Activated T-helper 1 cell treated with anti-CD3 and anti-CD28 coated beads, Interleukin-12 subunit alpha, Interleukin-12 subunit beta, Interleukin-2, Interleukin-4 antibody, amounts not matched to agents 30 ng/mL and 10 ng/mL and 1 ng/mL, durations not matched to agents 14 hours and 24 hours and 36 hours (primary cell): ENCODE measurements at regions not wholly inside any gene's neighbourhood (a gene's known extent, or its start where the extent isn't known, plus 50 kb on each side); places are given as distances from the start of the nearest gene placed in this dataset.

Experiments used
- DNase-seq: peaks from one replicate; pipeline ENCODE4 v3.0.0; 2021; ENCODE audit warnings: low spot score
- H3K27ac Mint-ChIP-seq: one replicate; pipeline ENCODE4 v1.8.0; 2021; ENCODE audit warnings: mild to moderate bottlenecking, mixed read lengths
- H3K27me3 Mint-ChIP-seq: one replicate; pipeline ENCODE4 v1.8.0; 2022; ENCODE audit warnings: mild to moderate bottlenecking, moderate library complexity, mixed read lengths; ENCODE audit not compliant: insufficient read depth
- H3K36me3 Mint-ChIP-seq: one replicate; pipeline ENCODE4 v1.8.0; 2021; ENCODE audit warnings: low read depth, mixed read lengths
- H3K4me1 Mint-ChIP-seq: one replicate; pipeline ENCODE4 v1.8.0; 2021; ENCODE audit warnings: low read depth, mixed read lengths
- H3K4me3 Mint-ChIP-seq: one replicate; pipeline ENCODE4 v1.8.0; 2021; ENCODE audit warnings: mild to moderate bottlenecking, moderate library complexity, mixed read lengths
- H3K9me3 Mint-ChIP-seq: one replicate; pipeline ENCODE4 v1.8.0; 2021; ENCODE audit warnings: mixed read lengths
- intact Hi-C: fragments of 100-400 bp; cut with micrococcal nuclease; formaldehyde crosslinking; loops from one replicate; pipeline ENCODE4 v1.15.1; 2024

DNA sequence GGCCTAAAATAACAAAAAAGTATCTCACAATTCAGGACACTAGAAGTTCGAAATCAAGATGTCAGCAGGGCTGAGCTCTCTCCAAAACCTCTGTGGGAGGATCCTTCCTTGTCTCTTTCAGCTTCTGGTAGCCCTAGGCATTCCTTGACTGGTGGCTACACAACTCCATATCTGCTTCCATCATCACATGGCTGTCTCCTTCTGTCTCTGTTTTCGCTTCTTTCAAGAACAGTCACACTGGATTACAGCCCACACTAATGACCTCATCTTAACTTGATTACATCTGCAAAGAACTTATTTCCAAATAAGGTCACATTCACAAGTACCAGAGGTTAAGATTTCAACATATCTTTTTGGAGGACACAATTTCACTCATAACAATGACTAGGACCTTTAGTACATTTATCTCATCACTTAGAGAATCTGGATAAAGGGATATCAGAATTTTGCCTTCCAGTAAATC lies 275.2 kb downstream of the IRS1 start:
- Mint-ChIP-seq H3K27me3 (peaks cover 4% of the 10 kb centered on the region), H3K9me3 (peaks cover 9% of the 10 kb centered on the region), H3K36me3 (no peaks in the 10 kb centered on the region), H3K4me1 (no peaks in the 10 kb centered on the region), H3K27ac (no peak overlapping the region), H3K4me3 (no peak overlapping the region)
- intact Hi-C loops, result no loop called here
- no peak for DNase-seq

DNA sequence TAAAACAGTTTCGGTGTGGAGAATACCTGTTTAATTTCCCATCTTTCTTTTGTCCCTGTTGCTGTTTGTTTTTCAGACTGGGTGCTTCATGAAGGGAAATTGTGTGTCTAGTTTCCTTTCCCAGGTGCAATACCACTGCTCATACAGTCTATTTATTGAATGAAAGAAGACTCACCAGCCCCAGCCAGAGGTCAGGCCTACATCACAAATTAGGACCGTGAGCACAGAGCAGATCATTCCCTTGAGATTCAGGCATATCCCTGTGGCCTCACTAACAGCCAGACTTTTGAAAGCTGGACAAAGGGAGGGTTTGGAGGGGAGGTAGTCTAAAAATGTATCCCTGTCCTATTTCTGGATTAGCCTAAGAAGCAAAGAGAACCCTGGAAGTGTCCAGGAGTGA lies 278.9 kb downstream of the IRS1 start:
- Mint-ChIP-seq H3K27me3 (peaks cover 6% of the 10 kb centered on the region), H3K36me3 (no peaks in the 10 kb centered on the region), H3K27ac (no peak overlapping the region), H3K4me3 (no peak overlapping the region), H3K9me3 (peaks cover 9% of the 10 kb centered on the region), H3K4me1 (no peaks in the 10 kb centered on the region)
- no peak for DNase-seq
- intact Hi-C loops, result no loop called here

DNA sequence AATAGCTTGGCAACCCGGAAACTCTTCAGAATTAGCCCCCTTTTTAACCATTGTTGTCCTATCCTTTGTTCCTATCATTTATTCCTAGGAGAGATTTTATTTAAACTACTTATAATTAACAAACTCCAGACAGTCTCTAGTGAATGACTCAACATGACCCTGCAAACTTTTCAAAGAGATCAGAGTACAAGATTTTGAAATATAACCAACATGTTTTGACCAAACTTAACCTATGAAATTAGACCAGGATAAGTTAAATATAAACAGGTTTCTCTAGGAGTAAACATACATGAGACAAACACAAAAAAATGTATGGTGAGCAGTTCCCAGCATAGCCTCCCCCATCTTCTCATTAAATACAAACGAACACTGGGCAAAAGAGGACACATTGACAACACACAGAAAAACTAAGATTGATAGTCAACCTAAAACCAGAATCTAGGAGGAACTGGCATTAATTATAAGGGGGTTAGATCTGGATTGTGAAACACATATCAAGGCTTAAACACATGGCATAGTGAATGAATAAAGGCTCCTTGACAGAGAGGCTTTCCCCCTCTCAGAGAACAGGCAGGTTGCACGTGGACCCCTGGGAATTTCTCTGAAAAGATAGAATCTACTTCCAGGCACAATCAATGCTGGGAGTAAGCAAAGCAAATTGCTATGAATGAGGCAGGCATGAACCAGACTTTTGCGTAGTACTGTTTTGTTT lies 284.1 kb downstream of the IRS1 start:
- no peaks in the 10 kb centered on the region for H3K4me1 Mint-ChIP-seq
- peaks cover 9% of the 10 kb centered on the region for H3K27me3 Mint-ChIP-seq
- no peaks in the 10 kb centered on the region for H3K36me3 Mint-ChIP-seq
- intact Hi-C loops, result no loop called here
- H3K4me3 Mint-ChIP-seq, result no peak overlapping the region
- H3K27ac Mint-ChIP-seq, result no peak overlapping the region
- H3K9me3 Mint-ChIP-seq, result no peaks in the 10 kb centered on the region
- DNase-seq, result no peak

DNA sequence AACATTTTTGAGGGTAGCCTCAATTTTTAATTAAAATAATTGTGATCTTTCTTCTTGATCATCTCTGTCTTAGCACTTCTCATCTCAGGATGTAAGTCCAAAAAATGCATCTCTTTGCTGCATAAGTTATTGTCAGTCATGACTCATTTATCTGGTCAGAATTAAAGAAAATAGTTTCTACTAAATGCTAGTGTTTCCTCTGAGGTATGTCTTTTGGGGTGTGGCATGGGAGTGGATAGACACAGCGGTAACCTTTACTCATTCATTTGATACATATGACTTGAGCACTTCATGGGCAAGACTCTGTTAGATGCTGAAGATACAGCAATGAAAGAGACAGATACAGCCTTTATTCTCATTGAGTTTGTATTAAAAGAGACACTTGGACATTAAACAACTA lies 284.7 kb downstream of the IRS1 start:
- H3K4me1 Mint-ChIP-seq, result no peaks in the 10 kb centered on the region
- H3K4me3 Mint-ChIP-seq, result no peak overlapping the region
- intact Hi-C loops, result no loop called here
- no peaks in the 10 kb centered on the region for H3K36me3 Mint-ChIP-seq
- H3K27ac Mint-ChIP-seq, result no peak overlapping the region
- no peak for DNase-seq
- no peaks in the 10 kb centered on the region for H3K9me3 Mint-ChIP-seq
- H3K27me3 Mint-ChIP-seq, result peaks cover 9% of the 10 kb centered on the region

DNA sequence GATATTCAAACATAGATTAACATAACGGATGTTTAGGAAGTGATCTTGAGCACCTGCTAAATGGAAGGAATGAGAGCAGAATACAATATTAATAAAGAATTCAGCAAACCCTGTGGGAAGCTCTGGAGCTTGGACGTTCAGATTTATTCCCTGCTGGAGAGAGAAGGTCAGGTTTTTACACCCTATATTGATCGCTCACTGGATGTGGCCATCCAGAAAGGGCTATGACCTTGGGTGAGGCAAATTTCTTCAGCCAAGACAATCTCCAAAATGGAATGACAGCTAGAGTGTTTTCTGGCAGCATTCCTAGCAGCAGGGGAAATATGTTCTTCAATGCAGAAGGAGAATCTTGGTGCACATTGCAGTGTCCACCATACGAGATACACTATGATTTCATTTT lies 288.3 kb downstream of the IRS1 start:
- intact Hi-C loops, result no loop called here
- Mint-ChIP-seq H3K9me3 (no peaks in the 10 kb centered on the region), H3K27me3 (peaks cover 11% of the 10 kb centered on the region), H3K36me3 (no peaks in the 10 kb centered on the region), H3K27ac (no peak overlapping the region), H3K4me3 (no peak overlapping the region), H3K4me1 (no peaks in the 10 kb centered on the region)
- no peak for DNase-seq

DNA sequence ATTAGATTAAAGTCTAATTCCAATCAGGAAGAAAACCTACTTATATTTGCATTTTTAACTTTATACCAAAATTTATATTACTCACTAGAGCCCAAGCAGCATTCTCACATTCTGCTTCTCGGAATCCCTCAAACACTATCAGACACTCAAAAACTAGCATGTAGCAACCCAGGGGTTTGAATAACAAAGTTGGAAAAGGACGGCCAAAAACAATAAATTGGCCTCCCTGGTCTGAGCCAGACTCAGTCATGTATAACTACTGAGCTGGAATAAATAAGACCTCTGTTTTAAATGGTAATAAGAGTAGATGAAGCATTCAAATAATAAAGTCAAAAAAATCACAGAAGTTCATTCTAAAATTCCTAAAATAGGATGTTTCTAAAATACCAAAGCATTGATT lies 290.9 kb downstream of the IRS1 start:
- Mint-ChIP-seq H3K27ac (no peak overlapping the region), H3K27me3 (peaks cover 8% of the 10 kb centered on the region), H3K36me3 (no peaks in the 10 kb centered on the region), H3K4me3 (no peak overlapping the region), H3K4me1 (no peaks in the 10 kb centered on the region), H3K9me3 (no peaks in the 10 kb centered on the region)
- intact Hi-C loops, result no loop called here
- DNase-seq, result no peak

DNA sequence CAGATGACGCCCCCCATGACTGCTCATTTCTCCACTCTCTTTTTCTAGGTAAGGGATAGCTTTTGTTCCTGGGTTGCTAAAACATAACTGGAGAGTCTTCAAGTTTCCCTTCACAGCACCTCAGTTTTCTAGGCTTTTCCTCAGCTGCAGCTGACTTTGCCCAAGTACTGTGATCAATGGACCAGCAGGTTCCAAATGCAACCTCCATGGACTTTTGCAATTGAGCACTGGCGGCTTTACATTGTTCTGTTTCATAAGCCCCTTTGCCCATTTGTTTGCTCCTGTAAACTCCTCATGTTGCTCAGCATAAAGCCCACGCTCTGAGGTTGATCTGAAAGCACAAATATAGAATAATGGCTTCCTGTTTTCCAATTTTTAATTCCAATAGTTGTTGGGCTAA lies 291.6 kb downstream of the IRS1 start:
- DNase-seq, result no peak
- H3K4me1 Mint-ChIP-seq, result no peaks in the 10 kb centered on the region
- no peak overlapping the region for H3K27ac Mint-ChIP-seq
- H3K36me3 Mint-ChIP-seq, result no peaks in the 10 kb centered on the region
- peaks cover 9% of the 10 kb centered on the region for H3K27me3 Mint-ChIP-seq
- H3K4me3 Mint-ChIP-seq, result no peak overlapping the region
- intact Hi-C loops, result no loop called here
- no peaks in the 10 kb centered on the region for H3K9me3 Mint-ChIP-seq

DNA sequence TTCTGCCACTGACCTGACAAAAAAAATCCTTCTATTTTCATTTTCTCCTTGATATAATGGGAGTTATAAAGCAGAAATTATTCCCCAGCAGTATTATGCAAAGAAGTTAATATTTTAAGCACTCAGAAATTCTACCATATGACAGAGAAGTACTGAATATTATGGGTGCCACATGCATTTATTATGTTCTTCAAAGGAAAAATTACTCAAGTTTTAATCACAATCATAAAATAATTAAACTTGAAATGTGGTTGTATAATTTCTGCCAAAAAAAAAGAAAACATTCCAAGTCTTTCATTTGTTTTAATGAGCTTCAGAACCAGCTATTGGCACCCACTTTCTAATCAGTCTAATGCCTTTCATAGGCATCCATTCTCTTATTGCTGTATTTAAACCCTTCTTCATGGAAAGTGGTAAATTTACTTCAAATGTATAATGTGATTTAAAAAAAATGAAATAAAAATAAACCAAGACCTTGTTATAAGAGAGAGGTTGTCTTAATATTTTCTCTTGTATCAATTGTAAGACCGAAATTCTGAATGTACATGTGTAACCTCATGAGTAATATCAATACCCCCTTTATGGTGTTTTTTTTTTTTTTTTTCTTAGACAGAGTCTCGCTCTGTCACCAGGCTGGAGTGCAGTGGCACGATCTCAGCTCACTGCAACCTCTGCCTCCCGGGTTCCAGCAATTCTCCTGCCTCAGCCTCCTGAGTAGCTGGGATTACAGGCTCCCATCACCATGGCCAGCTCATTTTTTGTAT lies 302.3 kb downstream of the IRS1 start:
- no peaks in the 10 kb centered on the region for H3K36me3 Mint-ChIP-seq
- H3K4me3 Mint-ChIP-seq, result no peak overlapping the region
- H3K9me3 Mint-ChIP-seq, result no peaks in the 10 kb centered on the region
- no peaks in the 10 kb centered on the region for H3K4me1 Mint-ChIP-seq
- intact Hi-C loops, result no loop called here
- DNase-seq, result no peak
- peaks cover 12% of the 10 kb centered on the region for H3K27me3 Mint-ChIP-seq
- no peak overlapping the region for H3K27ac Mint-ChIP-seq

DNA sequence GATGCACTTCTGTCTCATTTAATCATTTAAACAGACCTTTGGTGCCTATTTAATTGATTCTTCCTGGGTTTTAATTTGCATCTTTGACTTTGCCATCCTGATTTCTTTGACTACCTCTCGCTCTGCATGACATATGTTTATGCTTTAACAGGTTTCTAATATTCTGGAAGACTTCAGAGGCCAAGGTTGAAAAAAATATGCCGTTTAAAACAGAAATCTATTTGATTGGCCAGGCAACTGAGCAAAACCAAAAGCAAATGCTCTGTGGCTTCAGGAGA lies 303.4 kb downstream of the IRS1 start:
- H3K9me3 Mint-ChIP-seq, result no peaks in the 10 kb centered on the region
- H3K4me1 Mint-ChIP-seq, result no peaks in the 10 kb centered on the region
- no peak overlapping the region for H3K4me3 Mint-ChIP-seq
- intact Hi-C loops, result no loop called here
- H3K27me3 Mint-ChIP-seq, result peaks cover 8% of the 10 kb centered on the region
- no peak overlapping the region for H3K27ac Mint-ChIP-seq
- H3K36me3 Mint-ChIP-seq, result no peaks in the 10 kb centered on the region
- DNase-seq, result no peak

DNA sequence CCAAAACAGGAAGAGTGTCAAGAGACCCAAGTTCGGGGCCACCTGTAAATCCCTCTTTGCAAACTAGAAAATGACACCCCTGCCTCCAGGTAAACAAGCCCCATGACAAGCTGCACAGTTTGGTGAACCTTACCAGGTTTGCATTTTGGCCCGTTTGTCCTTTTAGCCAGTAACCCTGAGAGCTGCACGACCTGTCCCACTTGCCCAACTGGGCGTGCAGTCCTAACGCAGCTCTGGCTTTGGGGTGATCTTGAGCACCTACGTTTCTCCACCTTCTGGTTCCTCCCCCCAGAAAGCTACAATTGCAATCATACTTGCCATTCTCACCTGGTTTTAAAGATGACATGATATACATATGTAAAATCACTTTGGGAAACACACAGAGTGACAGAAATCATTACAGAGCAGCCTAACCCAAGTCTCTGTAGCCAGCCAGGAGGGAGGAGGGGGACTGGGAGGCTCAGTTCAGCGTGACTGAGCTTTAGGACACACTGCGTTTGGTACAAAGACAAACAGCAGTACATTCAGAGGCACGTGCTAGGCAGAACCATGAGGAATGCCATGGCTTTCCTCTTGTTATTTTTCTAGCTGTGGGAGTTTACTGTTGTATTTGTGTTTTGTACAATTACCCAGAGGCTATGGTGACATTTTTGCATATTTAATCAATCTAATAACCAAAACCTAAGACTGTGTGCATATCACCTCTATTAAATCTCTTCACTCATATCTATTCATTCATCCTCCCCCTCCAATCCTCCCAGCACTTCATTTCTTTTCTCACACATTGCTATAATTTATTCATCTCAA lies 304.0 kb downstream of the IRS1 start:
- Mint-ChIP-seq H3K27me3 (peaks cover 5% of the 10 kb centered on the region), H3K4me3 (no peak overlapping the region), H3K36me3 (no peaks in the 10 kb centered on the region), H3K27ac (no peak overlapping the region), H3K4me1 (no peaks in the 10 kb centered on the region), H3K9me3 (no peaks in the 10 kb centered on the region)
- intact Hi-C loops, result no loop called here
- DNase-seq, result no peak

DNA sequence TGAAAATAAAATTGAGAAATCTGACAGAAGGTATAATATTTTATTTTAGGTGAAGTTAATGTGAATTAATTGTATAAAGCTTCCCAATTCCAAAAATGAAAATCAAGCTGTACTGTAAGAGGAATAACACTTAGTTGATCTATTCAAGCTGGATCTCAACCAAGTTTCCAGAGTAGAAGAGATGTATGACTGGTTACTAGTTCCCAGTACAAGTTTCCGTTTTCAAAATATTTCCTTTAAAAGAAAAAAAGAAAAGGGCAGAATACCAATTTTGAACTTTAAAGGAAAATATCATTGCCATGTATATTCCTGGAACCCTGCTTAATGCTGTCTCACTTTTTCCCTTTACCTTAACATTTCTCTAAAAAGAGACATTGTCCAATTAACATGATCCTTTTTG lies 308.5 kb downstream of the IRS1 start:
- H3K4me3 Mint-ChIP-seq, result no peak overlapping the region
- intact Hi-C loops, result loop anchor here (2.0 kb wide), 1 partner anchor 68 kb away; no protein-coding TSS in a partner anchor
- H3K27me3 Mint-ChIP-seq, result peaks cover 3% of the 10 kb centered on the region
- H3K36me3 Mint-ChIP-seq, result no peaks in the 10 kb centered on the region
- H3K9me3 Mint-ChIP-seq, result no peaks in the 10 kb centered on the region
- DNase-seq, result no peak
- H3K27ac Mint-ChIP-seq, result no peak overlapping the region
- no peaks in the 10 kb centered on the region for H3K4me1 Mint-ChIP-seq

DNA sequence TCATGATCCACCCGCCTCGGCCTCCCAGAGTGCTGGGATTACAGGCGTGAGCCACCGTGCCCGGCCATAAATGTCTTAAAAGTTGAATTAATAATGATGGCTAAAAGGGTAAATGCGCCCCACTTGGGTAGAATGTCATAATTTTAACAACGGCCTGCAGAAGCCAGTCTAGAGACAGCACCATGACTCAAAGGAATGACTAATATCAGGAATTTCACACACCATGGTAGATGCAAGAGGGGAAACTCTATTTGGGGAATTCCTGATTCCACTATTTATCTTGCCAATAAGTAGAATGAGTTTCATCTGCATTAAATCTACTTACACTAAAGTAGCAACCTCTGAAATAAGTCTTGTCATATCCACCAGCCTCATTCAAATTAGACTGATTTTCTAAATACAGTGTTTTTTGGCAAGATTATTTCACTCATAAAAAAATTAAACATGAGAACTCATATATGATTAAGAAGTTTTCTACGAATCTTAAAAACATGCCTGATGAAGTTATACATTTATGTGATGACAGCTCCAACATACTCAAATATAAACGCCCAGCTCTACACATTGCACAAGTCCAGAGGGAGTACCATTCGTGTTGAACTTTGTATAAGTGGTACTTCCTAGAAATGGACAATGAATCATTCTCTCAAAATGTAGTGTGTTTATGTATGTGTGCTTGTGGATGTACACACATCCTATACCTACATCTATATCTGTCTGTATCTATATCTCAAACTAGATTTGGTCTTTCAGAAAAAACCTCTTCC lies 309.7 kb downstream of the IRS1 start:
- H3K36me3 Mint-ChIP-seq, result no peaks in the 10 kb centered on the region
- H3K9me3 Mint-ChIP-seq, result no peaks in the 10 kb centered on the region
- no peak for DNase-seq
- H3K4me1 Mint-ChIP-seq, result no peaks in the 10 kb centered on the region
- intact Hi-C loops, result loop anchor here (2.0 to 5.0 kb wide), 2 partner anchors 67 to 312 kb away; no protein-coding TSS in a partner anchor
- no peak overlapping the region for H3K4me3 Mint-ChIP-seq
- H3K27ac Mint-ChIP-seq, result no peak overlapping the region
- H3K27me3 Mint-ChIP-seq, result peaks cover 4% of the 10 kb centered on the region
